Brain microvascular endothelial cell (primary cell): ENCODE measurements at regions not wholly inside any gene's neighbourhood (a gene's known extent, or its start where the extent isn't known, plus 50 kb on each side); places are given as distances from the start of the nearest gene placed in this dataset.

Experiments
- DNase-seq: peaks from one replicate; pipeline ENCODE4 v3.0.0-alpha.2; 2020
- H3K27ac ChIP-seq: fragments of 250-450 bp; sonication (Bioruptor Pico); 2 replicates; pipeline ENCODE4 v1.5.1; 2020; ENCODE audit warnings: mild to moderate bottlenecking, moderate library complexity
- H3K27me3 ChIP-seq: fragments of 250-450 bp; sonication (Bioruptor Pico); replicated peaks from 2 replicates; pipeline ENCODE4 v1.5.1; 2020; ENCODE audit warnings: mild to moderate bottlenecking
- H3K36me3 ChIP-seq: fragments of 250-450 bp; sonication (Bioruptor Pico); replicated peaks from 2 replicates; pipeline ENCODE4 v1.5.1; 2020; ENCODE audit warnings: mild to moderate bottlenecking
- H3K4me3 ChIP-seq: 2 replicates; pipeline ENCODE4 v1.5.1; 2011; ENCODE audit warnings: low read depth, mild to moderate bottlenecking, control low read depth, low read length, moderate library complexity
- CTCF ChIP-seq: IDR thresholded peaks from 2 replicates; pipeline ENCODE4 v1.5.1; 2011; ENCODE audit warnings: low read depth, mild to moderate bottlenecking, moderate library complexity, low read length, control low read depth, inconsistent platforms; ENCODE audit errors: missing control alignments
- in situ Hi-C: cut with HindIII; loops from 2 replicates; pipeline ENCODE4 v1.10.0; 2017; ENCODE audit warnings: low sequenced_read_pairs, low pct_ligation_motif_present

GRCh38 chr7:96838481-96838880 lies 128.8 kb upstream of the SEM1 start:
- DNase-seq, result no peak
- no peak for TF ChIP-seq CTCF
- no peaks in the 10 kb centered on the region for H3K27me3 ChIP-seq
- in situ Hi-C loops, result no loop called here
- no peak overlapping the region for H3K4me3 ChIP-seq
- no peaks in the 10 kb centered on the region for H3K36me3 ChIP-seq
- no peak overlapping the region for H3K27ac ChIP-seq

- H3K27ac ChIP-seq, result no peak overlapping the region
- no peaks in the 10 kb centered on the region for H3K27me3 ChIP-seq
- DNase-seq, result no peak
- in situ Hi-C loops, result no loop called here
- no peaks in the 10 kb centered on the region for H3K36me3 ChIP-seq
- no peak for TF ChIP-seq CTCF
- no peak overlapping the region for H3K4me3 ChIP-seq
Measured at GRCh38 chr7:96855139-96855538, 145.5 kb upstream of the SEM1 start.

- in situ Hi-C loops, result no loop called here
- H3K27ac ChIP-seq, result no peak overlapping the region
- no peaks in the 10 kb centered on the region for H3K36me3 ChIP-seq
- H3K27me3 ChIP-seq, result no peaks in the 10 kb centered on the region
- DNase-seq, result no peak
- no peak overlapping the region for H3K4me3 ChIP-seq
- TF ChIP-seq CTCF, result no peak
Measured at GRCh38 chr7:96855691-96856090, 146.0 kb upstream of the SEM1 start.

- Histone ChIP-seq H3K27ac (no peak overlapping the region), H3K27me3 (no peaks in the 10 kb centered on the region), H3K36me3 (no peaks in the 10 kb centered on the region), H3K4me3 (no peak overlapping the region)
- TF ChIP-seq CTCF, result no peak
- DNase-seq, result no peak
- in situ Hi-C loops, result no loop called here
Measured at GRCh38 chr7:96869538-96869937, 135.8 kb upstream of the DLX6 start.

GRCh38 chr7:96870185-96870584 lies 135.2 kb upstream of the DLX6 start:
- Histone ChIP-seq H3K4me3 (no peak overlapping the region), H3K27me3 (no peaks in the 10 kb centered on the region), H3K36me3 (no peaks in the 10 kb centered on the region), H3K27ac (no peak overlapping the region)
- TF ChIP-seq CTCF, result no peak
- no peak for DNase-seq
- in situ Hi-C loops, result no loop called here

- in situ Hi-C loops, result no loop called here
- TF ChIP-seq CTCF, result no peak
- Histone ChIP-seq H3K36me3 (no peaks in the 10 kb centered on the region), H3K27me3 (no peaks in the 10 kb centered on the region), H3K27ac (no peak overlapping the region), H3K4me3 (no peak overlapping the region)
- DNase-seq, result no peak
Measured at GRCh38 chr7:96870934-96871333, 134.4 kb upstream of the DLX6 start.
